ENCODE measurements at regions not wholly inside any gene's neighbourhood (a gene's known extent, or its start where the extent isn't known, plus 50 kb on each side); places are given as distances from the start of the nearest gene placed in this dataset.

DNA sequence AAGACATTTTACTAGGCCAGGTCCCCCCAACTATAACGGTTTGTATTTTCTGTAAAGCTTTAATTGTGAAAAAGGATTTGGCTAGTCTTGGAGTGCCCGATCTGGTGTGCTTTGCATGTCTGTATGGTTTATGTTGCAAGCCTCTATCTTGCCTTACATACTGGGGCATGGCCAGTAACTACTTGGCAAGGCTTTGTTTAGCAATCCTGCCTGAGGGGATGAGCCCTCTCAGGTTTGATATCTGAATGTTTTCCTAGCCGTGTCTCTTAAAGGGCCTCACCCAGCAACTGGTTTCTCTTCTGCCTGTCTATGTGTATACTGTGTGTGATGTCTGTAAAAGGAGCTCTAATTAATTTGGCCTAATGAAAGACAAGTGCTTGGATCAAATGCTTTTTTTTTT lies 61.3 kb upstream of the SPINK5 start:
- Histone ChIP-seq H3K79me2 (ENCODE audit: control insufficient read depth in 1 of 2, insufficient read depth in 2 of 2, low read length in 2 of 2) (no peaks in the 10 kb centered on the region), H3K4me3 (ENCODE audit: extremely low read depth in 1 of 4, insufficient read depth in 2 of 4, low read depth in 3 of 4, low read length in 4 of 4) (no peak overlapping the region), H4K20me1 (replicated peaks in 1 of 2; ENCODE audit: control insufficient read depth in 1 of 2, insufficient read depth in 2 of 2, low read length in 2 of 2) (no peaks in the 10 kb centered on the region), H3K9me3 (ENCODE audit: insufficient read depth in 2 of 2, low read depth in 1 of 2, low read length in 1 of 2) (peaks cover 14 to 26% of the 10 kb centered on the region in 2 experiments), H3K23me2 (ENCODE audit: low read depth, low read length) (no peaks in the 10 kb centered on the region), H3K27ac (ENCODE audit: low read depth, low read length) (no peak overlapping the region), H3K18ac (ENCODE audit: extremely low read depth, low read length) (no peak overlapping the region), H2BK5ac (ENCODE audit: low read depth, low read length) (no peak overlapping the region), H3K36me3 (ENCODE audit: control insufficient read depth in 2 of 4, insufficient read depth in 4 of 4, low read length in 3 of 4) (peaks cover 0 to 8% (median 0%) of the 10 kb centered on the region in 4 experiments; a peak in 2 of 8 replicates), H3K4me2 (ENCODE audit: insufficient read depth in 1 of 2, low read depth in 2 of 2, low read length in 2 of 2) (no peak overlapping the region), H3K23ac (ENCODE audit: insufficient read length) (no peak overlapping the region), H3K14ac (ENCODE audit: insufficient read length) (no peak overlapping the region), H3K79me1 (ENCODE audit: low read depth, low read length) (no peaks in the 10 kb centered on the region), H3K4me1 (replicated peaks in 1 of 4; ENCODE audit: control insufficient read depth in 3 of 4, insufficient read depth in 4 of 4, low read length in 3 of 4) (no peaks in the 10 kb centered on the region), H2BK12ac (ENCODE audit: low read depth, low read length) (no peak overlapping the region), H2BK120ac (replicated peaks; ENCODE audit: low read depth, low read length) (no peak overlapping the region), H2AFZ (ENCODE audit: low read length) (no peak overlapping the region), H3K27me3 (replicated peaks in 1 of 4; ENCODE audit: control insufficient read depth in 3 of 4, extremely low read depth in 1 of 4, insufficient read depth in 3 of 4, low read length in 3 of 4) (no peaks in the 10 kb centered on the region), H3K56ac (replicated peaks; ENCODE audit: insufficient read length, low read depth, low read length) (no peak overlapping the region), H2BK20ac (ENCODE audit: low read length) (no peak overlapping the region), H4K5ac (ENCODE audit: insufficient read length, low read depth, low read length) (no peak overlapping the region), H3K9ac (replicated peaks in 1 of 4; ENCODE audit: extremely low read depth in 1 of 4, low read depth in 3 of 4, low read length in 3 of 4) (no peak overlapping the region), H2AK5ac (ENCODE audit: low read depth, low read length) (no peak overlapping the region), H3K4ac (replicated peaks; ENCODE audit: insufficient read length, low read depth, low read length) (no peak overlapping the region), H2BK15ac (ENCODE audit: low read length) (no peak overlapping the region), H4K8ac (ENCODE audit: extremely low read depth, insufficient read depth, low read length) (no peak overlapping the region), H4K91ac (replicated peaks; ENCODE audit: insufficient read length, low read length) (no peak overlapping the region)
- no peak for DNase-seq (ENCODE audit: low read depth in 1 of 2, low spot score in 2 of 2)
- TF ChIP-seq BACH1 (IDR thresholded peaks at IDR 0.05; ENCODE audit: low read length) (no peak), MAX (IDR thresholded peaks at IDR 0.05) (no peak)
- ChIA-PET POLR2A (ENCODE audit: partially characterized antibody) (interaction anchor here (0.6 kb wide), 1 partner anchor 367 kb away, joined by 3 read pairs; no protein-coding TSS in a partner anchor), CTCF (ENCODE audit: partially characterized antibody) (no interaction called here)
- WGBS, 2 experiments (ENCODE audit: extremely low coverage in 1 of 2, insufficient coverage in 1 of 2, insufficient read length in 1 of 2, insufficient replicate concordance in 2 of 2, low coverage in 1 of 2, low lambda C conversion rate in 2 of 2, missing lambda C conversion rate in 1 of 2), result 92% methylated on average over 3 of the region's 3 CpGs; no CpG with 5 or more reads in 1 of the 2 experiments
- FAIRE-seq, result no peak

All from H1 (cell line).